Muscle layer of colon (tissue), 2 donors: ENCODE measurements at regions not wholly inside any gene's neighbourhood (a gene's known extent, or its start where the extent isn't known, plus 50 kb on each side); places are given as distances from the start of the nearest gene placed in this dataset.

Source experiments
- H3K27ac ChIP-seq: one replicate; pipeline ENCODE4 v1.7.0; 2013; ENCODE audit warnings: low read depth, mild to moderate bottlenecking, low read length, moderate library complexity
- H3K27me3 ChIP-seq, 2 donors: one replicate each; pipeline ENCODE4 v1.7.0; 2013; ENCODE audit warnings: low read length in 2 of 2, mild to moderate bottlenecking in 2 of 2; ENCODE audit not compliant: insufficient read depth in 2 of 2, control insufficient read depth in 1 of 2
- H3K36me3 ChIP-seq: one replicate; pipeline ENCODE4 v1.7.0; 2013; ENCODE audit warnings: mild to moderate bottlenecking, low read length; ENCODE audit not compliant: insufficient read depth
- H3K4me1 ChIP-seq: one replicate; pipeline ENCODE4 v1.7.0; 2013; ENCODE audit warnings: mild to moderate bottlenecking, low read length; ENCODE audit not compliant: insufficient read depth
- H3K4me3 ChIP-seq, 2 donors: one replicate each; pipeline ENCODE4 v1.7.0; 2013; ENCODE audit warnings: low read length in 2 of 2, low read depth in 1 of 2, mild to moderate bottlenecking in 1 of 2, moderate library complexity in 1 of 2
- H3K9ac ChIP-seq: one replicate; pipeline ENCODE4 v1.7.0; 2013; ENCODE audit warnings: low read length
- H3K9me3 ChIP-seq: one replicate; pipeline ENCODE4 v1.7.0; 2013; ENCODE audit warnings: mild to moderate bottlenecking, low read length
- donor health status: abdominal sarcoma.
- donor health status: Adenocarcinoma of cecum.

DNA sequence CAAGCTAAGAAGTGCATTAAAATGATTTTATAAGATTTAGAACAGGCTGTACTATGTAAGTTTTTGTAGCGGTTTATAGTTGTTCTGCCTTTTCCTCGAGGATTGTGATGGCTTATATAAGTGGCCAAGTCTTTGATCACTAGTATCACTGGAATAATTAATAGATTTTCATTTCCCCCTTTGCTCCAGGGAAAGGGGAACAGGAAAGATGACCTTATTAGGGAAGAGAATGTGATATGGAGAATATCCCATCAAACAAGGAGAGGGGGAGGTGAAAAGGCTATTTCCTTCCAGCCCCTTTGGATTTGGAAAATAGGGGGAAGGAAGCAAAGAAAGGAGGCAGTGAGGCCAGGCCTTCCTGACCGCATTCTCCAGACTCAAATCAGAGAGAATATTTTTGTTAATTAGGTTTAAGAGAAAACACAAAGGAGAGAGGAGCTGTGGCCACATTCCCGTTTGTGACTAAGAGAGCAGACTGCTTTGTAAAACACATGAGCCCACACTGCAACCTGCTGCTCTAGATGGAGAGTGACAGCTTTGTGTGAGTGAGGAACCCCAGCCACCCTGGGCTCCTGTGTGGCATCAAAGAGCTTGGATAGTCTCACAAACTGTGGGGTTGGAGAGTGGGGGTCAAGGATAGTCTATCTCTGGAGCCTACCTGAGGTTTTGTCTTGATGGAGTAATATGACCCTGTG is 359.5 kb downstream of the DTWD2 start:
- Histone ChIP-seq H3K4me3 (no peak overlapping the region), H3K36me3 (no peaks in the 10 kb centered on the region), H3K9me3 (no peaks in the 10 kb centered on the region), H3K4me1 (peaks cover 4% of the 10 kb centered on the region), H3K9ac (no peak overlapping the region), H3K27me3 (no peaks in the 10 kb centered on the region), H3K27ac (no peak overlapping the region)

DNA sequence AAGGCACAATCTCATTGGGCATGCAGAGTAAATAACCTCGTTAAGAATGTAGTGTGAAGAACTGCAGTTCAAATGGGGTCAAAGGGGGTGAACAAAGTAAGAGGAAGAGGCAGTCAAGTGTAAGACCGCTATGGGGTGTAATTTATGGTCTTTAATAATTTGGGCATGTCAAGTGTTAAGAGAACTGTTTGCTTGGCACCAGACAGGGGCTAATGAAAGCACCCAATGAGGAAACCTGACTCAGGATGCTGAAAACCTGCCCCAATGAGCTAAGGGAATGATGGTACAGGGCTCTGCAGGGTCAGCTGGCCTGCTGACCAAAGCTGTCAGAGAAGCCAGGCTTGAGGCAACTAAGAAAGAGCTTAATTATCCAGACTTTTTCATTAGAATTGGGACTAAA is 368.1 kb downstream of the DTWD2 start:
- no peaks in the 10 kb centered on the region for H3K9me3 ChIP-seq
- H3K9ac ChIP-seq: no peak overlapping the region
- H3K4me1 ChIP-seq: peaks cover 4% of the 10 kb centered on the region
- H3K36me3 ChIP-seq: no peaks in the 10 kb centered on the region
- no peak overlapping the region for H3K27ac ChIP-seq
- no peak overlapping the region for H3K4me3 ChIP-seq
- no peaks in the 10 kb centered on the region for H3K27me3 ChIP-seq

DNA sequence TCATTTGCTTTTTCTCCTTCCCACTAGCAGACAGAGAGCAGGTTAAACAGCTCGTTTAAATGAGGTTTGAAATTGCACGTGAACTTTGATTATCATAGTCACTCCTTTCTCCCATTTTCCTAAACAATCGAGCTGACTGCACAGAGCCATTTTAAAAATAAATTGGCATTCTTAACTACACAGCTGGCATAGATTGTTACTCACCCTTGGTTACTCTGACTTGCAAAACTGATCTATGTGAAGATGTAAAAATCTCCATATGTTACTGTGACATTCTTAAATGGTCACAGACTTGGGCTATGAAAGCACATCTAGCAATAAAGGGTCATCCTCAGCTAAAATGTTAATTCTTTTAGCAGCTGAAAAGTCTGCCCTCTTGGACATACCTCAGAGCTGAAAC is 368.5 kb downstream of the DTWD2 start:
- Histone ChIP-seq H3K27ac (no peak overlapping the region), H3K4me3 (no peak overlapping the region), H3K9me3 (no peaks in the 10 kb centered on the region)

DNA sequence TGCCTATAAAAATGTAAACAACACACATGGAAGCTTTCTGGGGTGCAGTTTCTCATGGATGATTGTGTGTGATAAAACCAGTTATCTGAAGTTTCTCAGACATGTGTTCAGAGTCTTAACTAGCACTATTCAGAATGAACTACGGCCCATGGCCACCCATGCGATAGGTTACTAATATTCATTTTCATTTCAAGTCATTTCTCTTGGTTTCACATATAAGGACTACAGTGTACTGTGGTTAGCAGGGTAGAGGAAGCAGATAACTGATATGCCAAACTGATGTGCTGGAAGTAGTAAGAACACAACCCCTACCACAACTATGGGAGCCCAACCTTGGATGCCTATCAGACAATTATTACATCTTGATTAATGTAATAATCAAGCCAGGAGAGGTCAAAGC is 372.1 kb downstream of the DTWD2 start:
- Histone ChIP-seq H3K36me3 (no peaks in the 10 kb centered on the region), H3K27ac (no peak overlapping the region), H3K9ac (no peak overlapping the region), H3K4me1 (no peaks in the 10 kb centered on the region), H3K9me3 (no peaks in the 10 kb centered on the region), H3K4me3 (no peak overlapping the region), H3K27me3 (no peaks in the 10 kb centered on the region)

More for the DNA sequence above, 368.5 kb downstream of the DTWD2 start:
- H3K36me3 ChIP-seq: no peaks in the 10 kb centered on the region
- no peaks in the 10 kb centered on the region for H3K27me3 ChIP-seq
- H3K4me1 ChIP-seq: peaks cover 4% of the 10 kb centered on the region
- no peak overlapping the region for H3K9ac ChIP-seq

DNA sequence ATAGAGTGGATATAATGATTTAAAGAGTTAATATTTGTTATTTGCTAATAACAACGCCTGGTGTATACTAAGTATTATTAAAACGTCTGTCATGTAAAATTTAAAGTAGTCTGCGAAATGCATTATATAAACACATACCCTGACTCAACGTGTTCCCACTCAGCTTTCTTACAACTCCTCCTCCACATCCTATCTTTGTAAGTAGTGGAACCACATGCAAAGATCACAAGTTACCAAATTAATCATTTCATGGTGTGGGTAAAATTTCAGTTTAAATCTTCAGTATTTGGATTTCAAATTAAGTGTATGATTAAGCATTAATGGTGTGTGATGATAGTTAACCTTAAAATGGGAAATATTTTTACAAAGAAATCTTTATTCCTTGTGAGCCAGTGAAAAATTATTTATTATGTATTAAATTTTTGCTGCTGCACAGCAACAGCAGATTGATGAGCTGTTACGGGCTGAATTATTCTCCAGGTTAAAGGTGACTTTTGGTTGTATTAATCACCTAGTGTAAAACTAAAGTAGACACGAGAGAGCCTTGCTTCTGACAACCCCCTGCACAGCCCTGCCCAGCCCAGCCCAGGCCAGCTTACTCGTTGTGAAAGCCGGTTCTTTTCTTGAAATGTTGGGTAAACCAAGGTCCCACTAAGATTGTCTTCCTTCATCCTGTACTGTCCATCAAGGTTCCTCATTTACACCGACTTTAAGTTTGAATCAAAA is 373.5 kb downstream of the DTWD2 start:
- Histone ChIP-seq H3K27ac (no peak overlapping the region), H3K36me3 (no peaks in the 10 kb centered on the region), H3K4me3 (no peak overlapping the region), H3K9ac (no peak overlapping the region), H3K27me3 (no peaks in the 10 kb centered on the region), H3K9me3 (no peaks in the 10 kb centered on the region), H3K4me1 (no peaks in the 10 kb centered on the region)

DNA sequence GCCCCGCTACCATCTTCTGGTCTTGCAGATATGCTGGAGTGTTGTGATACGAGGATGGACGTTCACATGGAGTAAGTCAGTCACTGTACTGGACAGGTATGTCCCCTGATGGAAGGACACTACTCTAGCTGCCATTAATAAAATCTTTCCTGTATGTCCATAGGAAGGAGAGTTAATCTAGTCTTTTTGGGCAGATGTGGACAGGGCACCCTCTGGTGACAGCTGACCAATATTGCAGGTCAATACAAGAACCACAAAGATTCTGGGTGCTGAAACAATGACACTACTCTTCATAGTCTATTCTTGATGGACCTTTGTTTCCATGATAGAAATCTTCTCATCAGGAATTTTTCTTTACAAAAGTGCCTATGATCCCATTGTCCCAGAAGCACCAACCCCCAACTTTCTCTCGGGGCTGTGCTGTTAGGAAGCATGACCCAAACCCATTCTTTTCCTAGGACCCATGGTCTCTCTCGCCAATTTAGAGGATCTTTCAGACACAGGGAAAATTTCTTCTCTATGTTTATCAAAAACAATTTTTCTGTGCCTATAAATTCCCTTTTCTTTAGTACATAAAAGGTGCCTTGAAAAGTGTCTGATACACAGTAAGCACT is 376.9 kb downstream of the DTWD2 start:
- Histone ChIP-seq H3K9ac (no peak overlapping the region), H3K9me3 (no peaks in the 10 kb centered on the region), H3K27ac (no peak overlapping the region), H3K4me1 (no peaks in the 10 kb centered on the region), H3K36me3 (no peaks in the 10 kb centered on the region), H3K27me3 (no peaks in the 10 kb centered on the region), H3K4me3 (no peak overlapping the region)

DNA sequence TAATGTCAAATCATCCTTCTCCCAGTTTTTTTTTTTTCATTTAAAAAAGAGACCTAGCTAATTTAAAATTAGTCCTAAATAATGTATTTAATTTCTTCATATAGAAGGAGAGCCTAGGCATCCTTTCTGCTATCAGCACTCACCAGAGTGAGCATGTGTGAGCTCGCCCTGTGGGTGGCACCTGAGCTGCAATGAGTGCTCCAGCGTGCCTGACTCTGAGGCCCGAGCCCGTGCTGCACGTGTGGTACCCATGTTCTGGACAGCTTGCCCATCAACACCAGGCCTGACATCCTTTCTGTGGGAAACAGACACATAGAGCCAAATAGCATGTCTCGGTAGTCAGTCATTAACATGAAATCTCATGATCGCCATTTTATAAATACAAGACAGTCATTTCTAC is 381.4 kb downstream of the DTWD2 start:
- Histone ChIP-seq H3K4me3 (no peak overlapping the region), H3K27me3 (no peaks in the 10 kb centered on the region), H3K36me3 (no peaks in the 10 kb centered on the region), H3K9ac (no peak overlapping the region), H3K27ac (no peak overlapping the region), H3K9me3 (no peaks in the 10 kb centered on the region), H3K4me1 (no peaks in the 10 kb centered on the region)

DNA sequence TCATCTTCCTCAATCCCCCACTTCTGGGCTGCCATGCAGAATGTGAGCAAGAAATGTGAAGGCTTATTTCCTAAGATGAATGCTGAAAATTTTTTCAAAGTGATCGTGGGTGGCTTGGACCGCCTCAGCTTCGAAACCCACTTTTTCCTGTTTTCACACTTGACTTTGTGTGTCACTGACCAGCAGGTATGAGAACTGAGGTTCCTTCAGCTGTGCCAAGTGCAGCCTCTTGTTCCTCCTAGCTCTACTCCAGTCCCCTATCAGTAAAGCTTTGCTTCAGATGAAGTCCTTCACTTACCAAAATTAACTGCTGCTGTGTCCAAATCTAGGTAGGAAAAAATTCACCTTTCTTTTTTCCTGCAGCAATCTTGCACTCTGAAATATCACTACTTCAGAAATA is 382.6 kb downstream of the DTWD2 start:
- Histone ChIP-seq H3K27ac (no peak overlapping the region), H3K36me3 (no peaks in the 10 kb centered on the region), H3K4me1 (no peaks in the 10 kb centered on the region), H3K4me3 (no peak overlapping the region), H3K27me3 (no peaks in the 10 kb centered on the region), H3K9me3 (no peaks in the 10 kb centered on the region), H3K9ac (no peak overlapping the region)

DNA sequence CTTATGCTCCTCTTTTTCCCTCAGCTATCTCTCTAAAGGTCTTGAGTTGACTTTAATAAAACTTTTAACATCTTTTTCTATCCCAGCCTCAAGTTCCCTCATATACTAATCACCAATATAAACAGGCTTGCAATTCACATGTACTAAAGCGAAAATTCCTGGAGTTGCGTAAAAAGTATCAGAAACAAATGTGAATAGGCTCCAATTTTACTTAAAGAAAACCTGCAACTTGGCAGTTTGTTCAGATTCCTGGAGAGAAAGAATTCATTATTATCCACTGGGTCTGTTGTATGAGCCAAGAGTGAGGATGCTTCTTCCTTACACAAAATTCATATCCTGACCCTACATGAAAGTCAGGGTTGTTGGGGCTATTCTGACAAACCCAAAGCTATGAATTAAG is 384.2 kb downstream of the DTWD2 start:
- Histone ChIP-seq H3K4me1 (no peaks in the 10 kb centered on the region), H3K27me3 (no peaks in the 10 kb centered on the region), H3K9me3 (no peaks in the 10 kb centered on the region), H3K9ac (no peak overlapping the region), H3K27ac (no peak overlapping the region), H3K36me3 (no peaks in the 10 kb centered on the region), H3K4me3 (no peak overlapping the region)

DNA sequence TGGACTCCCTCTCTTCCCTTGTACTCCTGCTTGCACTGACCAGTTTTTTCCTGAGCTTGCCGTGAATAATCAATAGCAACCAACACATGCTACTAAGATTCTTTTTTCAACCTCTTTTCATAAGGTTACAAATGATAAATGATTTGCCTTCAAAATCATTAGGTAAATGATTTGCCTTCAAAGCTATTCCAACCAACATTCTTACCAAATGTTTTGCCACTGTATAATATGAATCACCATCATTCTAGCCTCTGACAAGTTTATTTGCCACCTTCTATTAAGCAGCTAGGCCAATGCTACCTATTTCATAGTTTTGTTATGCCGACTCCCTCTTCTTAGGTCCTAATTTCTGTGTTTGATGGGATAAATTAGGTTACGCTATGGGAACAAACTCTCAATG is 385.1 kb downstream of the DTWD2 start:
- H3K9me3 ChIP-seq: no peaks in the 10 kb centered on the region
- no peak overlapping the region for H3K27ac ChIP-seq
- no peaks in the 10 kb centered on the region for H3K4me1 ChIP-seq
- H3K36me3 ChIP-seq: no peaks in the 10 kb centered on the region
- H3K4me3 ChIP-seq: no peak overlapping the region
- H3K27me3 ChIP-seq: no peaks in the 10 kb centered on the region
- no peak overlapping the region for H3K9ac ChIP-seq

DNA sequence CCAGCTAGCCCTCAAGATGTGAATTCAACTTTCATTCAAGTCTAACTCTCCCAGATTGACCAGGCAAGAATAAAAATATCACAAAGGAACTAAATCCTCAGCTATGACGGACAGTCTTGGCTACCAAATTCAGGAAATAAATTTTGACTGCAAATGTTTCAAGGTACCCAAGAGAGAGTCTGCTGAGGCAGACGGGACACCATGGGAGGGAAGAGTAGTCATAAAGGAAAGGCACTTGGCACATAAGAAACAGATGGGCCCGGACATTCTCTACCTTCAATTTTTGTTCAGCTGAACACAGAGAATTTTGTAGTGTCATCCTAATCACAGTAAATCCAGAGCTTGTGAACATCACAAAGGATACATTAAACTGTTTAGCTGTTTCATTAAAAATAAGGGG is 390.0 kb downstream of the DTWD2 start:
- H3K36me3 ChIP-seq: no peaks in the 10 kb centered on the region
- H3K9ac ChIP-seq: no peak overlapping the region
- no peak overlapping the region for H3K4me3 ChIP-seq
- no peaks in the 10 kb centered on the region for H3K4me1 ChIP-seq
- no peaks in the 10 kb centered on the region for H3K9me3 ChIP-seq
- H3K27me3 ChIP-seq: no peaks in the 10 kb centered on the region
- H3K27ac ChIP-seq: no peak overlapping the region
